ENCODE measurements at regions not wholly inside any gene's neighbourhood (a gene's known extent, or its start where the extent isn't known, plus 50 kb on each side); places are given as distances from the start of the nearest gene placed in this dataset.
"Not testable (repeated sequence)": the region's sequence is repeated elsewhere in the genome, so short reads cannot be mapped to it uniquely, and the experiment has no call there.

GRCh38 chr16:5205361-5206040 is 107.9 kb upstream of the EEF2KMT start:
- H3K4me3 ChIP-seq (ENCODE audit: low read length), result no peak overlapping the region

DNA sequence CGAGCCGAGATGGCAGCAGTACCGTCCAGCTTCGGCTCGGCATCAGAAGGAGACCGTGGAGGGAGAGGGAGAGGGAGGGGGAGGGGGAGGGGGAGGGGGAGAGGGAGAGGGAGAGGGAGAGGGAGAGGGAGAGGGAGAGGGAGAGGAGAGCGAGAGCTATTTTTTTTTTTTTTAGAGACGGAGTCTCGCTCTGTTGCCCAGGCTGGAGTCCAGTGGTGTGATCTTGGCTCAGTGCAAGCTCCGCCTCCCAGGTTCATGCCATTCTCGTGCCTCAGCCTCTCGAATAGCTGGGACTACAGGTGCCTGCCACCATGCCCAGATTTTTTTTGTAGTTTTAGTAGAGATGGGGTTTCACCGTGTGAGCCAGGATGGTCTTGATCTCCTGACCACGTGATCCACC is 106.1 kb upstream of the EEF2KMT start:
- DNase-seq (ENCODE audit: low read depth); H3K4me3 ChIP-seq (ENCODE audit: low read length): not testable (repeated sequence)

More at GRCh38 chr16:5205361-5206040, 107.9 kb upstream of the EEF2KMT start:
- TF ChIP-seq, protein P1, sequence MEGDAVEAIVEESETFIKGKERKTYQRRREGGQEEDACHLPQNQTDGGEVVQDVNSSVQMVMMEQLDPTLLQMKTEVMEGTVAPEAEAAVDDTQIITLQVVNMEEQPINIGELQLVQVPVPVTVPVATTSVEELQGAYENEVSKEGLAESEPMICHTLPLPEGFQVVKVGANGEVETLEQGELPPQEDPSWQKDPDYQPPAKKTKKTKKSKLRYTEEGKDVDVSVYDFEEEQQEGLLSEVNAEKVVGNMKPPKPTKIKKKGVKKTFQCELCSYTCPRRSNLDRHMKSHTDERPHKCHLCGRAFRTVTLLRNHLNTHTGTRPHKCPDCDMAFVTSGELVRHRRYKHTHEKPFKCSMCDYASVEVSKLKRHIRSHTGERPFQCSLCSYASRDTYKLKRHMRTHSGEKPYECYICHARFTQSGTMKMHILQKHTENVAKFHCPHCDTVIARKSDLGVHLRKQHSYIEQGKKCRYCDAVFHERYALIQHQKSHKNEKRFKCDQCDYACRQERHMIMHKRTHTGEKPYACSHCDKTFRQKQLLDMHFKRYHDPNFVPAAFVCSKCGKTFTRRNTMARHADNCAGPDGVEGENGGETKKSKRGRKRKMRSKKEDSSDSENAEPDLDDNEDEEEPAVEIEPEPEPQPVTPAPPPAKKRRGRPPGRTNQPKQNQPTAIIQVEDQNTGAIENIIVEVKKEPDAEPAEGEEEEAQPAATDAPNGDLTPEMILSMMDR (conservative IDR thresholded peaks at IDR 0.05; ENCODE audit: low read depth, low read length), result no peak
- DNase-seq (ENCODE audit: low read depth), result no peak

DNA sequence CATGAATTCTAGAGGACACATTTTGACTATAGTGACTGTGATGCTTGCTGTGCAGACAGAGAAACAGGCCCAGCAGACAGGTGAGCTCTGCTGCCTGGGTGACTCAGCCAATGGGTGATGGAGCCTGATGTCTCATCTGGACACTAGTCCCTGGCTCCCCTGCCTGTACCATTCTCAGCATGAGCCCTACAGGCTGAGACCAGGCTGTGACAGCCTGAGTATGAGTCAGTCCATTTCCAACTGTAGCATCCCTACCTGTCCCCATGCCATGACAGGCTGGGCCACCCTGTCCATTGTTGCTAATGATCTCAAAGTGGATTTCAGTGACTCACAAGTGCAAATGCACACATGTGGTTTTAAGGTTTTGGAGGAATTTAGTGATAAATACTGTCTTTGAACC is 102.5 kb upstream of the EEF2KMT start:
- no peak overlapping the region for H3K4me3 ChIP-seq (ENCODE audit: low read length)
- DNase-seq (ENCODE audit: low read depth), result no peak
- TF ChIP-seq, protein P1 (conservative IDR thresholded peaks at IDR 0.05; ENCODE audit: low read depth, low read length), result no peak

DNA sequence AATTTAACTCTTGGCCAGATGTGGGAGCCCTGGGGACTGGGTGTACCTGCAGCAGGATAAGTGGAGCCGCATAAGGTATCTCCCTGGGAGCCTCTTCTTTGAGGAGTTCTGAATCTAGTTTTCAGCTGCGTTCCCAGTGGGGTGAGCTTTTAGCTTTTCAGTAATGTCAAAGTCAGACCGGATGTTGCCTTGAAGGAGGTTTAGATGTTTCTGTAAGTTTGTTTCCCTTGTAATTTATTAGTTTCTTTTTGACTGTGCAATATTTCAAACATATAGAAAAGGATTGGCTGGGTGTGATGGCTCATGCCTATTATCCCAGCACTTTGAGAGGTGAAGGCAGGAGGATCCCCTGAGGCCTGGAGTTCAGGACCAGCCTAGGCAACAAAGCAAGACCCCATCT is 98.6 kb upstream of the EEF2KMT start:
- TF ChIP-seq, protein P1 (conservative IDR thresholded peaks at IDR 0.05; ENCODE audit: low read depth, low read length), result no peak
- DNase-seq (ENCODE audit: low read depth), result no peak

DNA sequence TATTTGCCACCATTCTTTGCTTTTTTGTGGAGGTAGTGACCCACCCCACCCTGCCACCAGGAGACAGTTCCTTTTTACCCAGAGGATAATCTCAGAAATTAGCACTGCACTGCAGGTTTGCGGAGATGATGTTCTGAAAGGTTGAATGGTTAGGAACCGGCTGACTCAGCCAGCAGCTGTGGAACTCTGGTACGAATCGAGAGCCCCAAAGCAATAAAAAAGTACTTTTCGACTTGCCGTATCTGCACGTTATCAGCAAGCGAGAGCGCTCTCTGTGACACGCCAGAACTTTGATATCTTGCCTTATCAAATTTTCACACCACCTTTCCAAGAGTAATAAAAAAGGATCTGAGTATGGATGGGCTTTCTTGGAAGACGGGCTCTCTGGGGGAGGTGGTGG is 96.3 kb upstream of the EEF2KMT start:
- no peak overlapping the region for H3K4me3 ChIP-seq (ENCODE audit: low read length)
- no peak for DNase-seq (ENCODE audit: low read depth)
- TF ChIP-seq, protein P1 (conservative IDR thresholded peaks at IDR 0.05; ENCODE audit: low read depth, low read length), result no peak

More for the DNA sequence above, 98.6 kb upstream of the EEF2KMT start:
- no peak overlapping the region for H3K4me3 ChIP-seq (ENCODE audit: low read length)

GRCh38 chr16:5188989-5189352 is 91.4 kb upstream of the EEF2KMT start:
- DNase-seq (ENCODE audit: low read depth), result no peak
- H3K4me3 ChIP-seq (ENCODE audit: low read length), result no peak overlapping the region
- TF ChIP-seq, protein P1 (conservative IDR thresholded peaks at IDR 0.05; ENCODE audit: low read depth, low read length), result no peak

DNA sequence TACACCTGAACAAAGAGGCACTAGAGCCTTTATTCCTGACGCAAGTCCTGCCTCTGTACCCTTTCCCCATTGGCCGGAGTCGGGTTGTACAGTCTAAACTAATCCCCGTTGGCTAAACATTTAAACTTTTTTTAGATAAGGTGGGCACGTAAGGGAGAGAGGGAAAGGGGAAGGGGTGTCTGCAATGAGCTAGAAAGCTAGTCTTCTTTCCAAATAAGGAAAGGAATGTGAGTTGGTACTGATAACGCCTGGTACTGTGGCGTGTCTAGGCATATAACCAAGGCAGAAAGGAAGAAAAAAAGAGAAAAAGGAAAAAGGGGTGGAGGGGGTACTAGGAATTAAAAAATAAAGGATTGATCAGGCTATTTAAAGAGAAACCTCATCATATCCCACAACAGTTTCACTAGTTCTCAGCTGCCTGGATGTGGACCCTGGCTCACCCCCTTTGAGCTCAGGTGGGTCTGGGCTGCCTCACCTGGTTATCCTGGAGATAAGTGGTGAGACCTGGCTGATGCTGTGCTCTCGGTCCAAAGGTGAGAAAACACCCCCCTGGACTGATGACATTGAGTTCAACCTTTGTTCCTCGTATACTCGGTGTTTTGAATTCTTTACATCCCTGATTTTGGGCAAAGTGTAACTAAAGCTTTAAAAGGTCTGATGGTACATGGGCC is 90.9 kb upstream of the EEF2KMT start:
- no peak overlapping the region for H3K4me3 ChIP-seq (ENCODE audit: low read length)
- DNase-seq (ENCODE audit: low read depth), result no peak
- TF ChIP-seq, protein P1 (conservative IDR thresholded peaks at IDR 0.05; ENCODE audit: low read depth, low read length), result no peak
